Right kidney (tissue), 1 donor: ENCODE measurements at regions not wholly inside any gene's neighbourhood (a gene's known extent, or its start where the extent isn't known, plus 50 kb on each side); places are given as distances from the start of the nearest gene placed in this dataset.
A peak's percentile ranks its signal among the peaks of the same experiment; 100 is the strongest.

Source experiments
- DNase-seq: peaks from one replicate; pipeline ENCODE4 v3.0.0-alpha.2; 2016

DNA sequence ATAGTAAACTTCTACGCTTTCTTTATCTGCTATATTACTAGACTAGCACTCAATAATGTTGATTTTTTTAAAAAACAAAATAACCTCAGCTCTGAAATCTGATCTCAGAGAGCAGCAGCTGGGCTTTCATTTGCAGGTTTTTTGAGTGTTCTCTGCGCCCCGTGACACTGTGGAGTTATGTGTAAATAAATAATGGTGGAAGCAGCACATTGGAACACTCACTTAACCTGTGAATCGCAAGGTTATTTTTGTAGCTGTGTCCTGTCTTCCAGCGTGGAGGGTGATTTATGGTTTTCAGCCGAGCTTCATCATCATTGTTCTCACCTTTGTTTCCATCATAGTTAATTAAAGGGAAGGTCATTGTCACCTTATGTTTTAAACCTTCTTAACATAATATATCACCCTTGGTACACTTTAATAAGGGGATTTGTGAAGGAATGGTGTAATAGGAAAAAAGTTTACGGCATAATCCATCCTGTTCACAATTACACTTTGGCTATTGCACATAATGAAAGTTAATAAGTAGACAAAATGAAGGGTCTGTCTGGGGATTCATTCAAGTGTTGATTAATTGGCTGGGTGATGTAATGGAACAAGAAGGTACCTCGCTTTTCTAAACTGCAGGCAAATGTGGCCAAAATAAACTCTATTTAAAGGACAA lies 493.3 kb upstream of the ADAMTS16 start:
- DNase-seq, result peak; percentile 30

DNA sequence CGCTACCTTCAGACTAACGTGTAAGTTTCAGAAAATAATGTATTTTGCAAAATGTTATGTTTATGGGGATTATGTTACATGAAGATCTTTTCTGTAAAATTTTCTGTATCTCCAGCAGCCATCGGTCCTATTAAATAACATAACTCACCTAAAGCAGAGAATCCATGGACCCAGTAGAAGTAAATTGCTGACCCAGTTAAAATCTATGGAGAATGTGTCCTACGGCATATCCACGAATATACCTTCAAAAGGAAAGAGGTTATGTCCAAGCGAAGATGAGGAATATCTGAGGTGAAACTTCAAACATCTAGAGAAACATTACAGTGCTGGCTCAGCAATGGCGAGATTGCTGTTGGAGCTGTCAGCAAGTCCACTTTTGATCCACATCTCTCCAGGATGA lies 492.2 kb upstream of the ADAMTS16 start:
- DNase-seq, result no peak

DNA sequence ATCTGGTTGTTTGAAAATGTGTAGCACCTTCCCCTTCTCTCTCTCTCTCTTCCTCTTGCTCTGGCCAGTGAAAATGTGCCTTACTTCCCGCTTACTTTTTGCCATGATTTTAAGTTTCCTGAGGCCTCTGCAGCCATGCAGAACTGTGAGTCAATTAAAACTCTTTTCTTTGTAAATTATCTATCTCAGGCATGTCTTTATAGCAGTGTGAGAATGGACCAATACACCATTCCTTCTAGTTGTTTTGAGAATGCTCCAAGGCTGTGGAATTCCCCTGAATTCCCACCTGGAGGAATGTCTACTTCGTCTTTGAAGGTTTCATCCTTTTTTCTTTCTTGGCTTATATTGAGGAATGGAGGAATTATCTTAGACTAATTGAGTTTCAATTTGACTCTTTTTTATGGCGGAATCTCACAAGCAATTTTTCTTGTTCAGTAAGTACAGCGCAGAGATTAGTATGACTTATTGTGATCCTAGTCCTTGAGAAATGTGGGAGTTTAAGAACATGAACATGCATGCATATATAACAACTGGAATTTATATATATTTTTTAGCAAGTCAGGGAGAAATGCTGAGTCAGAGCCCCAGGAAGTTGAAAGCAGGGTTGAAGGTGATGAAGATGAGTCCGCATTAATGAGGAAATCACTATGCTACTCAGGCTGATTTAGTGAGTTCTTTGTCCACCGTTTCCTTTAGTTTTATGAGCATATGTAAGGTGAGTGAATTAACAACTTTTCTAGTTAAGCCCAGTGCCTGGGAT lies 488.1 kb upstream of the ADAMTS16 start:
- no peak for DNase-seq

DNA sequence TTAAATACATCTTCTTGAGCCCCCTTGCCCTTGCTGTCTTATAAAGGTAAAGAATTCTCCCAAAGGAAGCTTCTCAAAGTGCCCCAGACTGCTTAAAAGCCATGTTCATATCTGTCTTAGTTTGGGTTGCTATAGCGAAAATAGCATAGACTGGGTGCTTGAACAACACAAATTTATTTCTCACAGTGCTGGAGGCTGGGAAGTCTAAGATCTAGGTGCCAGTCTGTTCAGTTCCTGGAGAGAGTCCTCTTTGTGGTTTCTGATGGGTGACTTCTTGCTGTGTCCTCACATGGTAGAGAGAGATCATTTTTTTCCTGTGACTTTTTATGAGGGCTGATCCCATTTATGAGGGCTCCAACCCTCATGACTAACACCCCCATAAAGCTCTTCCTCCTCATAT lies 486.7 kb upstream of the ADAMTS16 start:
- no peak for DNase-seq

DNA sequence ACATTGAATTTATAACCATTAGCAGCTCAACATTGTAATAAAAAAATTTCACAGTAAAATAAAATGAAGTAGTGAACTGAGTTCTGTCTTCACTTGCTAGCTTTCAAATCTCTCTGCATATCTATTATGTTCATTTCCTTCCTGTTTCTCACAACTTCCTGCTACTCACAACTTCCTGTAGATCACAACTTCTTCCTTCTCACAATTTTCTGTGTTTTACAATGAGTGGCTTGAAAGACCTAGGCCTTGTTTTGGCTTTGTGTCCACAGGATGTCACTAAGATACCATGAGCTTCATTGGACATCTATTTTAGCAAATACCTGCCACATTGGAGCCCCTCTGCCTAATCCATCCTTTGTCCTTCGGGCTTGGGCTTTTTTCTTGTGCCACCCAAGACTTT lies 480.3 kb upstream of the ADAMTS16 start:
- no peak for DNase-seq

DNA sequence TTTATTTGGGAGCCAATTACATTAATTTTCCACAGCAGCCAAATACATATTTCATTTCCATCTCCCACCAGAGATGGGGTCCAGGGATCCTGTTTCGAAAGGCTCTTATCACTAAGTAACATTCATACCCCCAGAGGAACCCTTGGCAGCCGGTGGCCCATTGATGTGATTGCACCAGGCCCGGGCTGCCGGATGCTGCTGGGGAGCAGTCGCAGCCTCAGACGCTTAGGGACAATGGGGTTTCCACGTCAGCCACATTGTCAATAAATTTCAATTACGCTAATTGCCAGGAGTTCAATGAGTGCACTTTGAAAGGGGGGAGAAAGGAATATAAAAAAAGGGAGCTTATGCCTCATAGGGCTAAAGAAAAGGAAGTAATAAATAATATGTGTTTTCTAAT lies 478.8 kb upstream of the ADAMTS16 start:
- DNase-seq, result no peak

DNA sequence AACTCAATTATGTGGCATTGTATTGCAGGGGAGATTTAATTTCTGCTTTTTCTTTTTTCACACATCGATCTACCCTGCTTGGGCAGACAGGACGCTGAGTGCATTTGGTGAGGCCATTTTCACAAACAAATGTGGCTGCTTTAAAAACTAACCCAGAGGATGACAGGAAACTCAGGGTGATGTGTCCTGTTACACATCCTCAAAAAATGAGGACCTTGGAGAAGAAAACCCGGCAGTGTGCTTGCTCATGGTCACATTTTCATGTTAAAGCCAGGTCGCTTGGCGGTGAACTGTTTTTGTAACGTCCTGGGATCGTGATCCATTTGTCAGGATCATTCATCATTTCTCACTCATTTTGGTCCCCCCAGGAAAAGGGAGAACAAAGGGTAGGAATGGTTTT lies 478.3 kb upstream of the ADAMTS16 start:
- DNase-seq, result no peak

DNA sequence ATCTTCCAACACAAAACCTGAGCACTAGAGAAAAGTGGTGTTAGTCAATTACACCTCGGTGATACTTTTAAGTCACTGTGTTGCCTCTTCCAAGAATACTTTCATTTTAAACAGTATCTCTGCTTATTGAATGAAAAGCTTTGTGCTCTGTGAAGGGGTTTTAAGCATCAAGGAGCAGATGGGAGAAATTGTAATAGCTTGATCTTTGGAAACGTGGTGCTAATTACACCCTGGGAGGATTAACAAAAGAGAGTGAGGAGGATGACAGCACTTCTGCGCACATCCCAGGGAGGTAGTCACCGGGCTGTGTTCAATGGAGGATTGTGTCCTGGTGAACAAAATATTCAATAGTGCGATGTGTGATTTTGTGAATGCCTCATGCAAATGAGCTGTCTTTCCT lies 477.4 kb upstream of the ADAMTS16 start:
- DNase-seq, result no peak

DNA sequence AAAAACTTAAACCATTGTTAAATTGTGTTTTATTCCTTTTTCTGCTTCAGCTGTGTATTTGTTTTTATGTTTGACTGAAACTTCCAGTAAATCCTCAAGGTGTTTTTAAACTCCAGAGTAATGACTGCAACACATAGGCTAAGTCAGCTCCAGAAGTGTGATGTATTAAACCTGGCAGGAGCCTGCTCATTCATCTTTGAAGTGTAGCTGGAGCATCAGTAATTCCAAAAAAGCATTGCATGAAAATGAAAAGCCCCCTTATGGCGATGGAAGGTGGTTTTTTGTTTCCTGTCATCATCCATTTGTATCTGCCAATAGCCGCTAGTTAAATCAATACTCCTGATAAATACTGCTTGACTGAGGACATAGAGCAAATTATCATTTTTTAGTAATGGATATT lies 474.2 kb upstream of the ADAMTS16 start:
- no peak for DNase-seq

DNA sequence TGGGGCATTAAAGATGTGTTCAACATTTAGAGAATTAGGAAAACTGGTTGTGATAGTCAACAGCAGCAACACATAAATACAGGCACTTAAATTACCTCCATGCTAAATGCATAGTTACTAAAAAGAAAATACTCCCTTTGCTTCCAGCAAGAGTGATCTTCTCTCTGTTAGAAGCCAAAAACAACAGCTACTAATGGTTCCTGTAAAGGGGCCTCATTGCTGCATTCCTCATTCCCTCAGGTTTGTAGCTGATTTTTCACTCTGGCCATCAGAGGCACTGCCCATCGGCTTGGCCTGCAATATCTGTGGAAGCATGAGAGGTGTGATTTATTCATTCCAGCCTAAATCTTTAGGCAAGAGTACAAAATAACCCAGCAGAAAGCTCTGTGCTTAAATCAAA lies 466.0 kb upstream of the ADAMTS16 start:
- no peak for DNase-seq

DNA sequence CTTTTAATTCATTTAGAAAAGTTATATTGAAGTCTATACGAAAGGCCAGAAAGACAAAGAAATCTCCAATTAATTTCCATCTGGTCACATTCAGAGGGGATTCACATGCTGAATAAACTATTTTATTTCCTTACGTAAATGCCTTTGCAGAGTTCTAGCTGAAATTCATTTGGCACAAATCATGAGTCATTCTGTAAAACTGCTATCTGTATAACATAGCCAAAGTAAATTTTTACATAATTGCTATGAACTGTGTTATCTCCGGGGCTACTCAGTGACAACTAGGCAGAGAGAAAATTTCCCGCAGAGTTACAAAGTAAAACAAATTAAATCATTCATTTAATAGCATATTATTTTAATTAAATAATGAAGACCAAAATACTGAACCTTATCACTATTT lies 463.2 kb upstream of the ADAMTS16 start:
- no peak for DNase-seq

DNA sequence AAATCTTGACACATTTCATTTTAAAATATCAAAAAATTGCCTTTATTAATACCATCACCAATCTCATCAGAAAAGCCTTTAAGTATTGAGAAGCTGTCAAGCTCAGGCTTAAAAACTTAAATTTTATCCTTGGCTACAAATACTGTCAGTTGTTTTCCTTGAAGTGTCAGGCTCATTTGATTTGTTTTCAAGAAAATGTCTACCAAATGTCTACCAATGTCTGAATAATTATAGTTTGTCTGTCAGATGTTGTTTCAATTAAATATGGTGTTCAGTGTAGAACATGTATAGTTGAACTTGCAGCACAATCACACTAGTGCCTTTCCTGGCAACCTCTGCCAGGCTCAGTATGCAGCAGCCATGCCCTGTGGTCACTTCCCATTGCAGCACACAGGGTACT lies 455.2 kb upstream of the ADAMTS16 start:
- no peak for DNase-seq

DNA sequence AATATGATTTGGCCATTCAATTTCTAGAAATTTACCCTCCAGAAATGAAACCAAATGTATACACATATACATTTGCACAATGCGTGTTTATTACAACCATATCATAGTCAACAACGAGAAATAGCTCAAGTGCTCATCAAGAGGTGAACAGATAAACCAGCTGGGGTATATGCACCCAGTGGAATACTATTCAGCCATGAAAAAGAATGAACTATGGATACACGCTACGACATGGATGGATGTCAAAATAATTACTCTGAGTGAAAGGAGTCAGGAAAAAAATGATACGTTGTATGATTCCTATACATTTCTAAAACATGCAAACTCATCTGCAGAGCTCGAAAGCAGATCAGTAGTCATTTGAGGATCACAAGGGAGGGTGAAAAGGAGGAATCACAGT lies 441.5 kb upstream of the ADAMTS16 start:
- no peak for DNase-seq

DNA sequence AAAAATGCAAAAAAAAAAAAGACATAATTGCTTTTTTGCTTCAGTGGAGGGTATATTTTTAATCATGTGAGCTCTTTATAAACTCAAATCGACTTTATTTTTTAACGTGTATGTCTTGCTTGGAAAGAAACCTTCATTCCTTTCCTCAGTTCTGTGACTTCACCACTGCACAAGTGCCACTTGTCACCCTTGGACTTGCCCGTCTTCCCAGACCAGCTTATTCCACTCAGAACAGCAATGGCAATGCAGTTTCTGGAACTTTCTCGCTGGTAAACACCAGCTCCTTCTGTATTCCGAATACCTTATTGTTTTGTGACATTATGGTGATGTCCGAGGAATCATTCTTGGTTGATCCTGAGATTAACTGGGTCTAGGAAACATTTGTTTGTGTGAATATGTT lies 440.5 kb upstream of the ADAMTS16 start:
- no peak for DNase-seq

DNA sequence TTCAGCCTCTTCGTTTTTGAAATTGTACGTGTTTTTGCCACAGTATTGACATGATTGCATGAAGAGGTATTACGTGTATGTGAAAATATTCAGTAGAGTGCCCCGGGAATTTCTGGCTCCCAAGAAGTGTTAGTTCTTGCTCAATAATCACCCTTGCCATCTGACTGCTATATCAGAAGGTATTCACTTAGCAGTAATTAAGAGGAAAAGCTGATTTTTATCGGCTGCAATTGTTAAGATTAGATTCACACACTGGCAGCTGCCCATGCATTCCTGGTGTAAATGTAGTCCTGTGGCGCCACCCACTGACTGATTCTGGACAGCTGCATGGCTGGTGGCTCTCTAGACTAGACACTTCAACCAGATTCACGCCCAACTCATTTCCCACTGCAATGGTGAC lies 440.1 kb upstream of the ADAMTS16 start:
- DNase-seq, result peak; percentile 43

DNA sequence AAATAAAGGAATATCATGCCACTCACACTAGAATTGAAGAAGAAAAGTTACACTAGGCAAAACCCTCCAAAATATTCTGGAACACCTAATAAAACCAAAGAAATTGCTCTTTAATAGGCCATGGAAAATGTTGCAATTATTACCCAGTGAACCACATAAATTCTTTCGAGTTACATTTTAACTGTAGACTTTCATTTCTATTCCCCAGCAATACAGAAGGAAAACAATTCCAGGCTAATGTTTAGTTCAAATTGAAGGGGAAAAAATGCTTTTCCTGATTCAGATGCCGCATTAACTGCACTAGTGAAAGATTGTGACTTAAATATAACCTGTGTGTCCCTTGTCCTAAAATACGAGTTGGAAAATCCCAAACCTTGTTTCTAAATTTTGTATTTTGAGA lies 439.3 kb upstream of the ADAMTS16 start:
- peak; percentile 15 for DNase-seq

DNA sequence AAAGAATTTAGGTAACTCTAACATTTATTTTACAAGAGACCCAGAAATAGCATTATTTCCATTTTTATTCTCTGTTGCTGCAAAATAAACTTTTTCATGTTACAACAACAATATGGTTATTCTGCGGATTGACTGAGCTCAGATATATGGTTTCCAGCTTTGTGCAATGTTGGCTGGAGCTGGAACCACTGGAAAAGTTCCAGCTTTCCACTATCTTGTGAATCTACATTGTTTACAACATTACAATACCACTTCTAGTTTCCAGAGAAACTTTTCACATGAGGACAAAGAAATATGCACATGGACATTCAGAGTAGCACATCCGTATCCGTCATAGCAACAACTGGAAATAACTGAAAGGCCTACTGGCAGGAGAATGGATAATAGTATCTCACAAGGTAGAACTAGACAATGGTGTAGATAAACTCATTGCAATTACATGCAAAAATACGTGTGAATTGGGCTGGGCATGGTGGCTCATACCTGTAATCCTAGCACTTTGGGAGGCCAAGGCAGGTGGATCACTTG lies 436.1 kb upstream of the ADAMTS16 start:
- no peak for DNase-seq

DNA sequence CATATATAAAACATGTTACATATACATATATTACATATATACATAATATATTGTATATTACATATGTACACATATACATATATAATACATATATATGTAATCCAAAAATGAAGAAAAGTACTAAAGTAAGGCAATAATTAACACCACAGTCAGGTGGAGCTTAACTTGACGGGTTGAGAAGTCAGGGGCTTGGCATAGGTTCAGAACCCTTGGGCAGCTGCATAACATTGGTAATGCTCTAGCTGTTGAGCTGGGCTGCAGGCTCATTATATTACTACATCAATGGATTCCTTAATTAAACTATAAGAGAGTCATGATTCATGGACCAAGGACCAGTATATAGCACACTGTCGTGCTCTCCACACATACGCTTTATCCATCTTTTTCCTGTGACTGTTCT lies 435.2 kb upstream of the ADAMTS16 start:
- DNase-seq, result no peak

DNA sequence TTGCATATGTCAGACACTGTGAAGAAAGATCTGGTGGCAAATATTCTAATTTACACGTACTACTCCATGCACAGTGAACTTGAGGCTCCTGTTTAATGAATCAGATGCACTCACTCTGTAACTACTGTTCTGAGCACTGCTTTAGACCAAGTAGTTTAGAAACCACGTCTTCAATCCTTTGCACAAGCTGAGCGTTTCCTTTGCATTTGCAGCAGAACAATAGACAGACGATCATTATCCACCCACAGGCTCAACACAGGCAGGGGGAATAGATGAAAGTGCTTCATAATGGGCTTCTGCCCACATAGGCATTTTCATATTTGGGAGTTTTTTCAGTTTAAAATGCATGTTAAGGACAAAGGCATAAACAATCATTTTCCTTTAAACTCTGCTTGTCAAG lies 423.3 kb upstream of the ADAMTS16 start:
- DNase-seq, result no peak

DNA sequence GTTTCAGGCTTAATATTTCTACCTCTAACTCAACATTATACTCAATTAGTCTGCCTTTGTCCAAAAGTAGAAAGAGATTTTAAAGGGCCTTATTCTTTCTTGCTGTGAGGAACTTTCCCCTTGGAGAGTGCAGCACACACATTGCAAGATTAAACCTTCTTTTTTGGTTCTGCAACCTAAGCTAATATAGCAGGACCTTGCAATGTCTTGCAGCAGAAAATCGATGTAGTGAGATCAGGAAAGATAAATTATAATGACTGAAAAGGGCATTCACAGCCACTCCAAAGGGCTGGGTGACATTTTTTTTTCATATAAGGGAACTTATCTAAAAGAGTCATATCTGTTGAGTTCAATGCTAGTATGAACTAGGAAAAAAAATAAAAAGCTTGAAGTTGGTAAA lies 422.7 kb upstream of the ADAMTS16 start:
- DNase-seq, result no peak

DNA sequence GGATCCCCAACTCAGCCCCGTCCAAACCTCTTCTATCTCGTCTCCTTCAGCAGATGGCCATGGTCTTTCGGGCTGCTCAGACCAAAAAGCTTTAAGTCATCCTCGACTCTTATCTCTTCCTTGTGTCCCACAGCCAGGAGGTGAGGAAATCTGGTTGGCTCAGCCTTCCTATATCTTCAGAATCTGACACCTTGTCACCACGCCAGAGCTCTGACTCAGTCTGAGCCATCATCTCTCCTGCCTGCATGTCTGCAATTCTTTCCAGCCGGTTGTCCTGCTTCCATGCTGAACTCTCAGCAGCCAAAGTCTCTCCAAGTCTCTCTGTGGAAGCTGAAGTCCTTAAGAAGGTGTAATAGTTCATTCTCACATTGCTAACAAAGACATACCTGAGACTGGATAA lies 419.3 kb upstream of the ADAMTS16 start:
- DNase-seq, result no peak

DNA sequence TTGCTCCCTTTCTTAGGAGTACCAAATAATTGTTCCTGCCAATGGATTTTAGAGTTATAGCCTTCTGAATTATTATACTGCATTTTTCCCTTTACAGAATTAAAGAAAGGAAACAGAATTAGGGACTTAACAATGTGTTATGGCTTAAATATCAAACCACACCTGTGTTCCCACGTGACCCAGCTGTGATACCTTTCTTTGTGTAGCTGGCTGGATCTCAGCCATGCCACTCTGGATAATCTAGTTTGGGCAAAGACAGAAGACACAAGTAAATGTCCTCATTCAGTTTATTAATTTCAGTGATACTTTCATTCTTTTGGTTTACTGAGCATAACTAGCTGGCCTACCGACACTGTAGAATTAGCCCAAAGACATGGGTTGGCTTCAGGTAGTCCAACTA lies 417.2 kb upstream of the ADAMTS16 start:
- no peak for DNase-seq

DNA sequence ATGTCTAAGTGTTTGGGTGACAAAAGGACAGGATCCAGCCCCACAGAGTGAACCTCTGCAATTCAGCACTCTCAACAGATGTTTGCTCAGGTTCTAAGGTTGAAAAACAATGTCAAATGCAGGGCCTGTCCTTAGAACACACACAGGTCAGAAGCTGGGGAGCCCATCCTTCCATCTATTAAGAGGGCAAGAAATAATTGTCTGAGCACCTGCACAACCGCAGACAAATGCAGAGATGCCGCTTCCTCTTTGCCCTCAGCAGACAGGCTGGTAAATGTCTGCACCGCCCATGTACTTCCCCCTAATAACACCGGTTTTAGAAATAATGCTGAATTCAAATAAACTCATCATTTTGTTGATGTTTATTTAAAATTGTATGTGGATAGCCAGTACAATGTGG lies 414.5 kb upstream of the ADAMTS16 start:
- DNase-seq, result no peak

DNA sequence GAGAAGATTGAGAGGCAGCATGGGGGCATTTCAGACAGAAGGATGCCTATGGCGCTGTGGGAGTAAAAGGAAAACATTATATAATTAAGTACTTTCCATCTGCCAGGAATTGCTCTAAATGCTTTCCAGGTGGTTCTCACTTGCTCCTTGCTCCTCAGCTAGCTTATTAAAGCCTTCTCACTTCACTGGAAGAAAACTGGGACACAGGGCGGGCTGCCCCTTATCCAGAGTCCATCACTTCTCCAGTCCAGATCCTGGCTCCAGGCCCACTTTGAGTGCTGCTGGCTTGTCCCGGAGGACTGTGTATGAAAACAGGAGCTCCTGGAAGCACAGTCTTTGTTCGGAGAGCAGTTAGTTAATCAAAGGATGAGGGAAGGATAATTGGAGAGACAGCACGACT lies 409.9 kb upstream of the ADAMTS16 start:
- DNase-seq, result no peak
